H1 (cell line): ENCODE measurements at regions not wholly inside any gene's neighbourhood (a gene's known extent, or its start where the extent isn't known, plus 50 kb on each side); places are given as distances from the start of the nearest gene placed in this dataset.

Experiments
- CTCF ChIA-PET: fragments of 300-600 bp; sonication (Branson Sonifier 250); formaldehyde crosslinking; loops from one replicate; lab custom pipeline; 2021; ENCODE audit not compliant: partially characterized antibody; lab: Charles Lee
- POLR2A ChIA-PET: fragments of 300-600 bp; sonication (Branson Sonifier 250); formaldehyde crosslinking; loops from one replicate; lab custom pipeline; 2021; ENCODE audit warnings: inconsistent platforms; ENCODE audit not compliant: partially characterized antibody; lab: Charles Lee
- DNase-seq, 2 experiments: peaks; one replicate each; pipeline versions ENCODE4 v3.0.0 to v3.0.0-alpha.2; 2010 to 2022; ENCODE audit warnings: low spot score in 2 of 2, low read depth in 1 of 2, mixed read lengths in 1 of 2
- FAIRE-seq: peaks from 2 replicates; lab custom pipeline; 2011; peaks lifted over from hg19 to GRCh38; lab: Jason Lieb, UNC
- H2AFZ ChIP-seq: 2 replicates; pipeline ENCODE4 v1.8.1; 2012; ENCODE audit warnings: low read length, inconsistent platforms
- H2AK5ac ChIP-seq: 2 replicates; pipeline ENCODE4 v1.6.1; 2013; ENCODE audit warnings: low read depth, low read length
- H2BK120ac ChIP-seq: replicated peaks from 2 replicates; pipeline ENCODE3; 2013; ENCODE audit warnings: low read depth, low read length, inconsistent platforms
- H2BK12ac ChIP-seq: 2 replicates; pipeline ENCODE4 v1.6.1; 2013; ENCODE audit warnings: low read depth, low read length
- H2BK15ac ChIP-seq: 2 replicates; pipeline ENCODE4 v1.6.1; 2013; ENCODE audit warnings: low read length
- H2BK20ac ChIP-seq: 2 replicates; pipeline ENCODE4 v1.6.1; 2013; ENCODE audit warnings: low read length
- H2BK5ac ChIP-seq: 2 replicates; pipeline ENCODE4 v1.6.1; 2013; ENCODE audit warnings: low read depth, low read length
- H3K14ac ChIP-seq: 2 replicates; pipeline ENCODE4 v1.6.1; 2013; ENCODE audit warnings: inconsistent platforms; ENCODE audit not compliant: insufficient read length
- H3K18ac ChIP-seq: 2 replicates; pipeline ENCODE4 v1.6.1; 2013; ENCODE audit warnings: low read length; ENCODE audit errors: extremely low read depth
- H3K23ac ChIP-seq: 2 replicates; pipeline ENCODE4 v1.6.1; 2013; ENCODE audit warnings: inconsistent platforms; ENCODE audit not compliant: insufficient read length
- H3K23me2 ChIP-seq: 2 replicates; pipeline ENCODE4 v1.6.1; 2013; ENCODE audit warnings: low read depth, low read length
- H3K27ac ChIP-seq: 2 replicates; pipeline ENCODE4 v1.6.1; 2011; ENCODE audit warnings: low read depth, low read length, inconsistent platforms
- H3K27me3 ChIP-seq, 4 experiments: replicated peaks in 1 of 4; 1 replicate in 1 of 4; 2 replicates in 3 of 4; pipeline versions ENCODE4 v1.6.1 to v1.8.1; 2011 to 2013; ENCODE audit warnings: low read length in 3 of 4, mild to moderate bottlenecking in 3 of 4, inconsistent platforms in 2 of 4, mixed read lengths in 2 of 4, moderate library complexity in 1 of 4; ENCODE audit not compliant: control insufficient read depth in 3 of 4, insufficient read depth in 3 of 4; ENCODE audit errors: extremely low read depth in 1 of 4
- H3K36me3 ChIP-seq, 4 experiments: 2 replicates each; pipeline versions ENCODE4 v1.6.1 to v1.8.1; 2011 to 2013; ENCODE audit warnings: mild to moderate bottlenecking in 4 of 4, low read length in 3 of 4, moderate library complexity in 2 of 4, control low read depth in 1 of 4, inconsistent platforms in 1 of 4; ENCODE audit not compliant: insufficient read depth in 4 of 4, control insufficient read depth in 2 of 4
- H3K4ac ChIP-seq: replicated peaks from 2 replicates; pipeline ENCODE3; 2013; ENCODE audit warnings: low read length, low read depth, mixed read lengths, inconsistent platforms; ENCODE audit not compliant: insufficient read length
- H3K4me1 ChIP-seq, 4 experiments: replicated peaks in 1 of 4; 1 replicate in 1 of 4; 2 replicates in 3 of 4; pipeline versions ENCODE4 v1.6.1 to v1.8.1; 2011 to 2013; ENCODE audit warnings: low read length in 3 of 4, inconsistent platforms in 2 of 4, mixed read lengths in 1 of 4; ENCODE audit not compliant: insufficient read depth in 4 of 4, control insufficient read depth in 3 of 4
- H3K4me2 ChIP-seq, 2 experiments: 2 replicates each; pipeline versions ENCODE4 v1.6.1 to v1.8.1; 2011 to 2013; ENCODE audit warnings: low read depth in 2 of 2, low read length in 2 of 2, control low read depth in 1 of 2, inconsistent platforms in 1 of 2, mild to moderate bottlenecking in 1 of 2; ENCODE audit not compliant: insufficient read depth in 1 of 2
- H3K4me3 ChIP-seq, 4 experiments: fragments of 200-600, 300-600 bp in 1 of 4; sonication (generic), shearing (Covaris generic), sonication (Bioruptor Twin) in 1 of 4; 2 replicates each; pipeline versions ENCODE4 v1.5.1 to v1.8.1; 2011 to 2016; ENCODE audit warnings: low read length in 4 of 4, low read depth in 3 of 4, control low read depth in 2 of 4, inconsistent platforms in 2 of 4, mild to moderate bottlenecking in 2 of 4, mixed read lengths in 1 of 4, moderate library complexity in 1 of 4; ENCODE audit not compliant: insufficient read depth in 2 of 4; ENCODE audit errors: extremely low read depth in 1 of 4
- H3K56ac ChIP-seq: replicated peaks from 2 replicates; pipeline ENCODE3; 2013; ENCODE audit warnings: low read depth, mild to moderate bottlenecking, mixed read lengths, low read length, inconsistent platforms; ENCODE audit not compliant: insufficient read length
- H3K79me1 ChIP-seq: 2 replicates; pipeline ENCODE4 v1.6.1; 2013; ENCODE audit warnings: low read depth, low read length, control low read depth
- H3K79me2 ChIP-seq, 2 experiments: 2 replicates each; pipeline versions ENCODE4 v1.6.1 to v1.8.1; 2012 to 2013; ENCODE audit warnings: low read length in 2 of 2, mild to moderate bottlenecking in 2 of 2, inconsistent platforms in 1 of 2; ENCODE audit not compliant: insufficient read depth in 2 of 2, control insufficient read depth in 1 of 2
- H3K9ac ChIP-seq, 4 experiments: replicated peaks in 1 of 4; 1 replicate in 1 of 4; 2 replicates in 3 of 4; pipeline versions ENCODE4 v1.6.1 to v1.8.1; 2011 to 2013; ENCODE audit warnings: low read depth in 3 of 4, low read length in 3 of 4, control low read depth in 2 of 4, mild to moderate bottlenecking in 2 of 4, moderate library complexity in 2 of 4, inconsistent platforms in 1 of 4; ENCODE audit errors: extremely low read depth in 1 of 4
- H3K9me3 ChIP-seq, 2 experiments: 2 replicates each; pipeline versions ENCODE4 v1.6.1 to v1.8.1; 2012 to 2013; ENCODE audit warnings: mild to moderate bottlenecking in 2 of 2, moderate library complexity in 2 of 2, control low read depth in 1 of 2, inconsistent platforms in 1 of 2, low read depth in 1 of 2, low read length in 1 of 2, mixed read lengths in 1 of 2; ENCODE audit not compliant: insufficient read depth in 2 of 2
- H4K20me1 ChIP-seq, 2 experiments: replicated peaks in 1 of 2; 2 replicates each; pipeline versions ENCODE3 to v1.8.1; 2011 to 2013; ENCODE audit warnings: inconsistent platforms in 2 of 2, low read length in 2 of 2, mild to moderate bottlenecking in 1 of 2; ENCODE audit not compliant: insufficient read depth in 2 of 2, control insufficient read depth in 1 of 2
- H4K5ac ChIP-seq: 2 replicates; pipeline ENCODE4 v1.6.1; 2013; ENCODE audit warnings: low read length, low read depth, mixed read lengths, inconsistent platforms; ENCODE audit not compliant: insufficient read length
- H4K8ac ChIP-seq: 2 replicates; pipeline ENCODE4 v1.8.0; 2013; ENCODE audit warnings: mild to moderate bottlenecking, moderate library complexity, low read length, inconsistent platforms; ENCODE audit not compliant: insufficient read depth; ENCODE audit errors: extremely low read depth
- H4K91ac ChIP-seq: replicated peaks from 2 replicates; pipeline ENCODE3; 2013; ENCODE audit warnings: low read length, mixed read lengths, inconsistent platforms; ENCODE audit not compliant: insufficient read length
- CHD2 ChIP-seq: IDR thresholded peaks from 2 replicates; pipeline ENCODE4 v1.6.1; 2012; ENCODE audit warnings: low read length, improper control_type of control experiment
- GTF2F1 ChIP-seq: IDR thresholded peaks from 2 replicates; pipeline ENCODE4 v1.6.1; 2012; ENCODE audit warnings: low read depth, low read length, improper control_type of control experiment, borderline replicate concordance
- KDM4A ChIP-seq: IDR thresholded peaks from one replicate; pipeline ENCODE4 v1.7.1; 2012; ENCODE audit warnings: low read depth, mild to moderate bottlenecking, moderate library complexity, low read length, inconsistent platforms; ENCODE audit not compliant: severe bottlenecking
- TF ChIP-seq, protein P1 (sequence below): IDR thresholded peaks from 2 replicates; pipeline ENCODE4 v1.6.1; 2012; ENCODE audit warnings: inconsistent platforms
- TF ChIP-seq, protein P2 (sequence below): IDR thresholded peaks from 2 replicates; pipeline ENCODE4 v1.6.1; 2011; ENCODE audit warnings: low read depth, mild to moderate bottlenecking, low read length; ENCODE audit not compliant: insufficient read depth

DNA sequence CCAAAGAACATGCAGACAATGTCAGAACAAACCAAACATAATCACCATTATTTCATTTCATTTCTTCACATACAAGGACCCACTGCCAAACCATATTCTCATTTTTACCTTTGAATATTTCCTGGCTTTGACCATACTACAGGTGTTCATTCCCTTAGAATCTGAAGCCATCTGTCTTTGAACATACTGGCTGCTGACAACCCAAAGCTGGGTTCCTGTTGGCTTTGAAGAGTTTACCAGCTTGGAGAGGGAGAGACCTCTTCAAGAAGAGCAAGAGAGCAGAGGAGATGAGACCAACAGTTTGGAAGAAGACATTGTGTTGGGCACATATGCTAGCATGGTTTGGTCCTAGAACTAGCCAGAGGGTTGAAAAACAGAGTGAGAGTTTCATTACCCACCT, 145.6 kb upstream of the KCNIP4 start:
- Histone ChIP-seq H3K4me3 (no peak overlapping the region), H3K79me2 (no peaks in the 10 kb centered on the region), H3K27me3 (no peaks in the 10 kb centered on the region), H3K14ac (no peak overlapping the region), H3K79me1 (no peaks in the 10 kb centered on the region), H4K5ac (no peak overlapping the region), H3K4ac (no peak overlapping the region), H3K36me3 (no peaks in the 10 kb centered on the region), H4K20me1 (no peaks in the 10 kb centered on the region), H3K23ac (no peak overlapping the region), H2BK120ac (no peak overlapping the region), H4K91ac (no peak overlapping the region), H2AFZ (no peak overlapping the region), H2BK20ac (no peak overlapping the region), H3K27ac (no peak overlapping the region), H3K9me3 (no peaks in the 10 kb centered on the region), H2AK5ac (no peak overlapping the region), H2BK5ac (no peak overlapping the region), H3K18ac (no peak overlapping the region), H3K23me2 (no peaks in the 10 kb centered on the region), H3K4me1 (no peaks in the 10 kb centered on the region), H4K8ac (no peak overlapping the region), H2BK12ac (no peak overlapping the region), H3K4me2 (no peak overlapping the region), H2BK15ac (no peak overlapping the region), H3K9ac (no peak overlapping the region), H3K56ac (no peak overlapping the region)
- TF ChIP-seq CHD2: no peak
- TF ChIP-seq, protein P1, sequence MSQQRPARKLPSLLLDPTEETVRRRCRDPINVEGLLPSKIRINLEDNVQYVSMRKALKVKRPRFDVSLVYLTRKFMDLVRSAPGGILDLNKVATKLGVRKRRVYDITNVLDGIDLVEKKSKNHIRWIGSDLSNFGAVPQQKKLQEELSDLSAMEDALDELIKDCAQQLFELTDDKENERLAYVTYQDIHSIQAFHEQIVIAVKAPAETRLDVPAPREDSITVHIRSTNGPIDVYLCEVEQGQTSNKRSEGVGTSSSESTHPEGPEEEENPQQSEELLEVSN: no peak
- no peak for TF ChIP-seq GTF2F1
- TF ChIP-seq, protein P2, sequence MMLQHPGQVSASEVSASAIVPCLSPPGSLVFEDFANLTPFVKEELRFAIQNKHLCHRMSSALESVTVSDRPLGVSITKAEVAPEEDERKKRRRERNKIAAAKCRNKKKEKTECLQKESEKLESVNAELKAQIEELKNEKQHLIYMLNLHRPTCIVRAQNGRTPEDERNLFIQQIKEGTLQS: no peak
- TF ChIP-seq KDM4A: no peak
- FAIRE-seq: no peak
- DNase-seq: no peak
- ChIA-PET CTCF (interaction anchor here (3.3 kb wide), 1 partner anchor 304 kb away, joined by 37 read pairs; no protein-coding TSS in a partner anchor), POLR2A (no interaction called here)
